Nephron progenitor cell (in vitro differentiated cells): ENCODE measurements at regions not wholly inside any gene's neighbourhood (a gene's known extent, or its start where the extent isn't known, plus 50 kb on each side); places are given as distances from the start of the nearest gene placed in this dataset.

Source experiments
- DNase-seq: peaks from one replicate; pipeline ENCODE4 v3.0.0; 2021
- H3K27ac Mint-ChIP-seq: 2 replicates; pipeline ENCODE4 v1.8.0; 2021; ENCODE audit warnings: mild to moderate bottlenecking, moderate library complexity, mixed read lengths
- H3K27me3 Mint-ChIP-seq: 2 replicates; pipeline ENCODE4 v1.8.0; 2021; ENCODE audit warnings: mild to moderate bottlenecking, low read depth, mixed read lengths; ENCODE audit not compliant: poor library complexity
- H3K36me3 Mint-ChIP-seq: 2 replicates; pipeline ENCODE4 v1.8.0; 2021; ENCODE audit warnings: low read depth, mixed read lengths
- H3K4me1 Mint-ChIP-seq: 2 replicates; pipeline ENCODE4 v1.8.0; 2021; ENCODE audit warnings: mixed read lengths
- H3K4me3 Mint-ChIP-seq: 2 replicates; pipeline ENCODE4 v1.8.0; 2021; ENCODE audit warnings: mild to moderate bottlenecking, moderate library complexity, mixed read lengths
- H3K9me3 Mint-ChIP-seq: 2 replicates; pipeline ENCODE4 v1.8.0; 2021; ENCODE audit warnings: mild to moderate bottlenecking, moderate library complexity, mixed read lengths
- TF ChIP-seq, protein P1 (sequence below): fragments of 200-600 bp; sonication (generic); IDR thresholded peaks from 2 replicates; pipeline ENCODE4 v1.5.0; 2021; ENCODE audit warnings: antibody characterized with exemption

DNA sequence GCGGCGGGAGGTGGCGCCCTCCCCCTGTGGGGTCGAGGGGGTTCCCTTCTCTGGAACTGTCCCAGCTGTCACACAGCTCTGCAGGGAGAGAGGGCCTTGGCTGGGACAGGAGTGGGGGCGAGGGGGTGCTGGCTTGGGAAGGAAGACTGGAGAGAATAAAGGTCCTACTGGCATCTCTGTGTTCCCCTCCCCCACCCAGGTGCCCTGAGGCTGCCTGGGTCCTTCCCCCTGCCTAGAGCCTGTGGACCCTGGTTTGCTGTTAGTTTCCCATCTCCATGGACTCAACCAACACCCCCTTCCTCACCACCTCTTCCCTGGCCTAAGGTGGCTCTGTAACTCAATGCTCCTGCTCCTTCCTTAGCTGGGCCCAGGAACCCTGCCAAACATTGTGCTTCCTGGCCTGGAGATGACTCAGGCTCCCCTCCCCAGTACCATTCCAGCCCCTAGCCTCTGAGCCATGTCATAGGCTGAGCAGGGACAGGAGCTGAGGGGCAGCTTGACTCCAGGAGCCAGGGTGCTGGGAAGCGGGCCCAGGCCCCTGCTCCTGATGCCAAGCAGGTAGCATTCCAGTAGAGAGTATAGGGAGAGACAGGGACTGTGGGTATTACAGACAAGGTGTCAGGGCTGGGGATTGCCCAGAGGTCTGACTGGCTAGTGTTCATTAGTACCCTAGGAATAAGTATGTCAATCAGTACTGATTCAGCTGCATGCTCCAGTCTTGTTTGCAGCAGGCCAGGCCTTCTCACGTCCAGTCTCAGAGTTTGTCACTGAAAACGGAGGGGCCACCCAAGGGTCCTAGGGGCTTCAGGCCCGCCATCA, 100.7 kb downstream of the EFNB1 start:
- no peak overlapping the region for H3K27ac Mint-ChIP-seq
- peaks cover 11% of the 10 kb centered on the region for H3K4me1 Mint-ChIP-seq
- peaks cover 24% of the 10 kb centered on the region for H3K9me3 Mint-ChIP-seq
- peaks cover 2% of the 10 kb centered on the region for H3K27me3 Mint-ChIP-seq
- no peaks in the 10 kb centered on the region for H3K36me3 Mint-ChIP-seq
- DNase-seq: no peak
- no peak overlapping the region for H3K4me3 Mint-ChIP-seq
- TF ChIP-seq, protein P1, sequence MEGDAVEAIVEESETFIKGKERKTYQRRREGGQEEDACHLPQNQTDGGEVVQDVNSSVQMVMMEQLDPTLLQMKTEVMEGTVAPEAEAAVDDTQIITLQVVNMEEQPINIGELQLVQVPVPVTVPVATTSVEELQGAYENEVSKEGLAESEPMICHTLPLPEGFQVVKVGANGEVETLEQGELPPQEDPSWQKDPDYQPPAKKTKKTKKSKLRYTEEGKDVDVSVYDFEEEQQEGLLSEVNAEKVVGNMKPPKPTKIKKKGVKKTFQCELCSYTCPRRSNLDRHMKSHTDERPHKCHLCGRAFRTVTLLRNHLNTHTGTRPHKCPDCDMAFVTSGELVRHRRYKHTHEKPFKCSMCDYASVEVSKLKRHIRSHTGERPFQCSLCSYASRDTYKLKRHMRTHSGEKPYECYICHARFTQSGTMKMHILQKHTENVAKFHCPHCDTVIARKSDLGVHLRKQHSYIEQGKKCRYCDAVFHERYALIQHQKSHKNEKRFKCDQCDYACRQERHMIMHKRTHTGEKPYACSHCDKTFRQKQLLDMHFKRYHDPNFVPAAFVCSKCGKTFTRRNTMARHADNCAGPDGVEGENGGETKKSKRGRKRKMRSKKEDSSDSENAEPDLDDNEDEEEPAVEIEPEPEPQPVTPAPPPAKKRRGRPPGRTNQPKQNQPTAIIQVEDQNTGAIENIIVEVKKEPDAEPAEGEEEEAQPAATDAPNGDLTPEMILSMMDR: no peak

- Mint-ChIP-seq H3K4me1 (peaks cover 11% of the 10 kb centered on the region), H3K4me3 (no peak overlapping the region), H3K36me3 (no peaks in the 10 kb centered on the region), H3K27me3 (peaks cover 4% of the 10 kb centered on the region), H3K9me3 (peaks cover 34% of the 10 kb centered on the region), H3K27ac (no peak overlapping the region)
- TF ChIP-seq, protein P1: no peak
- no peak for DNase-seq
These were observed 99.6 kb downstream of the EFNB1 start for GRCh38 chrX:68928401-68928800.

GRCh38 chrX:68927178-68927577, 98.4 kb downstream of the EFNB1 start:
- Mint-ChIP-seq H3K9me3 (peaks cover 32% of the 10 kb centered on the region), H3K36me3 (no peaks in the 10 kb centered on the region), H3K27me3 (peaks cover 10% of the 10 kb centered on the region), H3K4me1 (peaks cover 7% of the 10 kb centered on the region), H3K27ac (no peak overlapping the region), H3K4me3 (no peak overlapping the region)
- no peak for DNase-seq
- TF ChIP-seq, protein P1: no peak

DNA sequence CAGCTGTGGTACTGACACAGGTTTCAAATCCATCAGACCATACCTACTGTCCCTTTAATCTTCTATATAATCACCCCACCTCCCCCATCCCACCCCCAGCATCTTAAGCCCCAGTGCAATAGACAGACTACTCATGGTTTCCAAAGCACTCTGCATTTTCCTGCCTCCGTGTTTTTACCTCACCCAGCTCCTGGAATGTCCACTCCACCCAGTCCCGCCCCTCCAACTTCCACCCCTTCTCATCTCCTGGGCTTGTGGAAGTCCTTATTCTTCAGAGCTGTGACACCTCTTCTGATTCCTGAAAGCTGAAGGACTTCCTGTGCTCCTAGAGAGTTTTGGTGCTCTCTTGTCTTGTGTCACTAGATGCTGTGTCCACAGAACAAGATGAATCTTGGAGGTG, 94.3 kb downstream of the EFNB1 start:
- Mint-ChIP-seq H3K27me3 (peaks cover 7% of the 10 kb centered on the region), H3K4me1 (peaks cover 9% of the 10 kb centered on the region), H3K4me3 (no peak overlapping the region), H3K27ac (no peak overlapping the region), H3K36me3 (no peaks in the 10 kb centered on the region), H3K9me3 (peaks cover 29% of the 10 kb centered on the region)
- TF ChIP-seq, protein P1: no peak
- DNase-seq: no peak

- H3K27ac Mint-ChIP-seq: no peak overlapping the region
- TF ChIP-seq, protein P1: no peak
- H3K27me3 Mint-ChIP-seq: peaks cover 10% of the 10 kb centered on the region
- H3K9me3 Mint-ChIP-seq: peaks cover 33% of the 10 kb centered on the region
- peaks cover 14% of the 10 kb centered on the region for H3K4me1 Mint-ChIP-seq
- H3K36me3 Mint-ChIP-seq: no peaks in the 10 kb centered on the region
- H3K4me3 Mint-ChIP-seq: no peak overlapping the region
- DNase-seq: no peak
These were observed 93.2 kb downstream of the EFNB1 start for GRCh38 chrX:68922013-68922412.

DNA sequence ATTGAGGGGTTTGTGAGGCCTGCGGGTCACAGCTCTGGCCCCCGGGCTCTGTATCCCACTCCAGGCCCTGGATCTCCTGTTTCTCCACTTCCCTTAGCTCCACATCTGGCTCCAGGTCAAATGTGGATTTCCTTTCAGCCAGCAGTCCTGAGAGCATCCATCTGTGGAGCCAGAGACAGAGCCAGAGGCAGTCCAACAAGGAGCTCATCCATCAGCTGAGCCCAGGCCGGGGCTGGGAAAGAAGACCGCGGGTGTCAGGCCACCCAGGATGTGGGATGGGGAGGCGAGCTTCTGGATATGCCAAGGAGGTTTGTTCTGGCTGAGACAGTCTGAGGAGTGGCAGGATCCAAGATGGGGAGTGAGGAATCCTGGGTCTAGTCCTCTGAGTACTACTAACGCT, 91.7 kb downstream of the EFNB1 start:
- Mint-ChIP-seq H3K27me3 (peaks cover 10% of the 10 kb centered on the region), H3K4me3 (no peak overlapping the region), H3K4me1 (peaks cover 23% of the 10 kb centered on the region), H3K36me3 (no peaks in the 10 kb centered on the region), H3K27ac (no peak overlapping the region), H3K9me3 (peaks cover 35% of the 10 kb centered on the region)
- TF ChIP-seq, protein P1: no peak
- no peak for DNase-seq
